ENCODE measurements at regions not wholly inside any gene's neighbourhood (a gene's known extent, or its start where the extent isn't known, plus 50 kb on each side); places are given as distances from the start of the nearest gene placed in this dataset.

- TF ChIP-seq, protein P1, sequence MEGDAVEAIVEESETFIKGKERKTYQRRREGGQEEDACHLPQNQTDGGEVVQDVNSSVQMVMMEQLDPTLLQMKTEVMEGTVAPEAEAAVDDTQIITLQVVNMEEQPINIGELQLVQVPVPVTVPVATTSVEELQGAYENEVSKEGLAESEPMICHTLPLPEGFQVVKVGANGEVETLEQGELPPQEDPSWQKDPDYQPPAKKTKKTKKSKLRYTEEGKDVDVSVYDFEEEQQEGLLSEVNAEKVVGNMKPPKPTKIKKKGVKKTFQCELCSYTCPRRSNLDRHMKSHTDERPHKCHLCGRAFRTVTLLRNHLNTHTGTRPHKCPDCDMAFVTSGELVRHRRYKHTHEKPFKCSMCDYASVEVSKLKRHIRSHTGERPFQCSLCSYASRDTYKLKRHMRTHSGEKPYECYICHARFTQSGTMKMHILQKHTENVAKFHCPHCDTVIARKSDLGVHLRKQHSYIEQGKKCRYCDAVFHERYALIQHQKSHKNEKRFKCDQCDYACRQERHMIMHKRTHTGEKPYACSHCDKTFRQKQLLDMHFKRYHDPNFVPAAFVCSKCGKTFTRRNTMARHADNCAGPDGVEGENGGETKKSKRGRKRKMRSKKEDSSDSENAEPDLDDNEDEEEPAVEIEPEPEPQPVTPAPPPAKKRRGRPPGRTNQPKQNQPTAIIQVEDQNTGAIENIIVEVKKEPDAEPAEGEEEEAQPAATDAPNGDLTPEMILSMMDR (IDR thresholded peaks at IDR 0.05) = no peak
- TF ChIP-seq POLR2A (IDR thresholded peaks at IDR 0.05) = no peak
These were observed 216.5 kb downstream of the CDCA7 start for GRCh38 chr2:173571021-173571821.

Measured in ovary (tissue), 3 donors.